Panc1 (cell line): ENCODE measurements at regions not wholly inside any gene's neighbourhood (a gene's known extent, or its start where the extent isn't known, plus 50 kb on each side); places are given as distances from the start of the nearest gene placed in this dataset.

Experiments
- ATAC-seq: fragments of 200-7000 bp; cut with Tn5 transposase; 2 replicates; pipeline ENCODE4 v1.9.1; 2020; ENCODE audit warnings: mild to moderate bottlenecking, moderate library complexity
- BruUV-seq: library from RNA; stranded (reverse); fragments of 400-500 nt; replicated peaks from 2 replicates; lab custom pipeline; 2021; lab: Mats Ljungman, UMichigan
- CTCF ChIA-PET: fragments of 300-600 bp; sonication (Branson Sonifier 250); formaldehyde crosslinking; loops from one replicate; lab custom pipeline; 2022; ENCODE audit warnings: antibody characterized with exemption; lab: Charles Lee
- POLR2A ChIA-PET: fragments of 300-600 bp; sonication (Branson Sonifier 250); formaldehyde crosslinking; loops from one replicate; lab custom pipeline; 2022; ENCODE audit warnings: antibody characterized with exemption; lab: Charles Lee
- DNase-seq: peaks from one replicate; pipeline ENCODE4 v3.0.0-alpha.2; 2010; ENCODE audit warnings: low read depth, low spot score
- H3K27ac ChIP-seq: 2 replicates; pipeline ENCODE4 v1.5.1; 2011; ENCODE audit warnings: mild to moderate bottlenecking, low read length, inconsistent platforms
- H3K27me3 ChIP-seq: fragments of 200-500 bp; sonication (Bioruptor generic); 2 replicates; pipeline ENCODE4 v1.6.0; 2014; ENCODE audit warnings: low read length, inconsistent platforms; ENCODE audit not compliant: control insufficient read depth, insufficient read depth
- H3K36me3 ChIP-seq: fragments of 200-500 bp; sonication (Bioruptor generic); 2 replicates; pipeline ENCODE4 v1.5.1; 2014; ENCODE audit warnings: inconsistent platforms, mild to moderate bottlenecking, low read length, moderate library complexity; ENCODE audit not compliant: control insufficient read depth, insufficient read depth
- H3K4me1 ChIP-seq: 2 replicates; pipeline ENCODE4 v1.5.1; 2011; ENCODE audit warnings: inconsistent platforms, mild to moderate bottlenecking, low read length, moderate library complexity; ENCODE audit not compliant: control insufficient read depth, insufficient read depth
- H3K4me3 ChIP-seq, 2 experiments: 2 replicates each; pipeline ENCODE4 v1.5.1; 2011 to 2012; ENCODE audit warnings: low read depth in 2 of 2, low read length in 2 of 2, mild to moderate bottlenecking in 2 of 2, inconsistent platforms in 1 of 2, moderate library complexity in 1 of 2
- H3K9me3 ChIP-seq: fragments of 200-500 bp; sonication (Bioruptor generic); 2 replicates; pipeline ENCODE4 v1.5.1; 2014; ENCODE audit warnings: low read depth, mild to moderate bottlenecking, inconsistent platforms, low read length, moderate library complexity; ENCODE audit not compliant: control insufficient read depth, insufficient read depth
- POLR2AphosphoS5 ChIP-seq: IDR thresholded peaks from 2 replicates; pipeline ENCODE4 v1.6.1; 2012; ENCODE audit warnings: mild to moderate bottlenecking, low read depth, low read length, moderate library complexity
- REST ChIP-seq, 2 experiments: IDR thresholded peaks; 2 replicates each; pipeline ENCODE4 v1.6.1; 2011 to 2012; ENCODE audit warnings: low read depth in 2 of 2, control low read depth in 1 of 2, low read length in 1 of 2, mild to moderate bottlenecking in 1 of 2, moderate library complexity in 1 of 2; ENCODE audit not compliant: insufficient read depth in 1 of 2
- SIN3A ChIP-seq: IDR thresholded peaks from 2 replicates; pipeline ENCODE4 v1.6.1; 2012; ENCODE audit warnings: low read depth, mild to moderate bottlenecking, low read length, moderate library complexity, borderline replicate concordance; ENCODE audit not compliant: insufficient read depth
- TCF7L2 ChIP-seq: IDR thresholded peaks from 2 replicates; pipeline ENCODE4 v1.6.1; 2011; ENCODE audit warnings: mild to moderate bottlenecking, low read depth, low read length, inconsistent platforms
- in situ Hi-C: cut with HindIII; loops from 2 replicates; pipeline ENCODE4 v1.10.0; 2016; ENCODE audit warnings: low sequenced_read_pairs, low pct_unique_long_range_greater_than_20kb
- intact Hi-C: fragments of 100-400 bp; cut with micrococcal nuclease; formaldehyde crosslinking; loops from one replicate; pipeline ENCODE4 v1.10.0; 2022; ENCODE audit not compliant: unreplicated experiment
- TF ChIP-seq, protein P1 (sequence below): fragments of 450-650 bp; IDR thresholded peaks from 2 replicates; pipeline ENCODE4 v1.5.1; 2017; ENCODE audit warnings: mild to moderate bottlenecking

- Histone ChIP-seq H3K27ac (no peak overlapping the region), H3K4me3 (no peak overlapping the region), H3K36me3 (no peaks in the 10 kb centered on the region), H3K4me1 (no peaks in the 10 kb centered on the region), H3K9me3 (no peaks in the 10 kb centered on the region), H3K27me3 (peaks cover 2% of the 10 kb centered on the region; the same call in 1 of the 2 replicates)
- intact Hi-C loops, result no loop called here
- DNase-seq (no peak), ATAC-seq (no peak)
- CTCF ChIA-PET, result no interaction called here
- POLR2A ChIA-PET, result no interaction called here
- in situ Hi-C loops, result no loop called here
- TF ChIP-seq POLR2AphosphoS5 (no peak), SIN3A (no peak), REST (IDR thresholded peaks at IDR 0.05; ENCODE audit: insufficient read depth in 1 of 2, low read depth in 2 of 2, low read length in 1 of 2) (no peak), TCF7L2 (no peak)
- TF ChIP-seq, protein P1, sequence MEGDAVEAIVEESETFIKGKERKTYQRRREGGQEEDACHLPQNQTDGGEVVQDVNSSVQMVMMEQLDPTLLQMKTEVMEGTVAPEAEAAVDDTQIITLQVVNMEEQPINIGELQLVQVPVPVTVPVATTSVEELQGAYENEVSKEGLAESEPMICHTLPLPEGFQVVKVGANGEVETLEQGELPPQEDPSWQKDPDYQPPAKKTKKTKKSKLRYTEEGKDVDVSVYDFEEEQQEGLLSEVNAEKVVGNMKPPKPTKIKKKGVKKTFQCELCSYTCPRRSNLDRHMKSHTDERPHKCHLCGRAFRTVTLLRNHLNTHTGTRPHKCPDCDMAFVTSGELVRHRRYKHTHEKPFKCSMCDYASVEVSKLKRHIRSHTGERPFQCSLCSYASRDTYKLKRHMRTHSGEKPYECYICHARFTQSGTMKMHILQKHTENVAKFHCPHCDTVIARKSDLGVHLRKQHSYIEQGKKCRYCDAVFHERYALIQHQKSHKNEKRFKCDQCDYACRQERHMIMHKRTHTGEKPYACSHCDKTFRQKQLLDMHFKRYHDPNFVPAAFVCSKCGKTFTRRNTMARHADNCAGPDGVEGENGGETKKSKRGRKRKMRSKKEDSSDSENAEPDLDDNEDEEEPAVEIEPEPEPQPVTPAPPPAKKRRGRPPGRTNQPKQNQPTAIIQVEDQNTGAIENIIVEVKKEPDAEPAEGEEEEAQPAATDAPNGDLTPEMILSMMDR, result no peak
- no TSS peak for BruUV-seq
Measured at GRCh38 chr1:219467524-219467923, 145.4 kb downstream of the ZC3H11B start.

- CTCF ChIA-PET, result no interaction called here
- Histone ChIP-seq H3K27ac (no peak overlapping the region), H3K9me3 (no peaks in the 10 kb centered on the region), H3K4me3 (no peak overlapping the region), H3K36me3 (no peaks in the 10 kb centered on the region), H3K27me3 (peaks cover 2% of the 10 kb centered on the region; the same call in 1 of the 2 replicates), H3K4me1 (no peaks in the 10 kb centered on the region)
- no peak for TF ChIP-seq POLR2AphosphoS5
- no peak for TF ChIP-seq REST (IDR thresholded peaks at IDR 0.05; ENCODE audit: insufficient read depth in 1 of 2, low read depth in 2 of 2, low read length in 1 of 2)
- no peak for TF ChIP-seq TCF7L2
- TF ChIP-seq, protein P1, result no peak
- no peak for TF ChIP-seq SIN3A
- BruUV-seq, result no TSS peak
- DNase-seq, result no peak
- in situ Hi-C loops, result no loop called here
- intact Hi-C loops, result no loop called here
- POLR2A ChIA-PET, result no interaction called here
- no peak for ATAC-seq
Measured at GRCh38 chr1:219466766-219467165, 146.1 kb downstream of the ZC3H11B start.
